K562 (cell line): ENCODE measurements at regions not wholly inside any gene's neighbourhood (a gene's known extent, or its start where the extent isn't known, plus 50 kb on each side); places are given as distances from the start of the nearest gene placed in this dataset.

Experiments used
- ATAC-seq: fragments of 200-7000 bp; cut with Tn5 transposase; 3 replicates; pipeline ENCODE4 v1.9.1; 2020; ENCODE audit warnings: moderate library complexity
- BruUV-seq: library from RNA; stranded (reverse); fragments of 400-500 nt; replicated peaks from 2 replicates; lab custom pipeline; 2021; lab: Mats Ljungman, UMichigan
- CTCF ChIA-PET: fragments of 300-600 bp; formaldehyde crosslinking; extraction: SDS; loops from one replicate; lab custom pipeline; 2021; ENCODE audit warnings: low intra/inter-chr PET ratio; lab: Yijun Ruan, JAX
- POLR2A ChIA-PET: fragments of 300-600, 350-650 bp; sonication (Branson Sonifier 250); formaldehyde crosslinking; extraction: SDS; loops from one replicate; lab custom pipeline; 2021; ENCODE audit warnings: antibody characterized with exemption, inconsistent platforms; lab: Yijun Ruan, JAX
- DNase-seq, 4 experiments: peaks; one replicate each; pipeline versions ENCODE4 v3.0.0 to v3.0.0-alpha.2; 2011 to 2018; ENCODE audit warnings: low spot score in 3 of 4, mixed read lengths in 3 of 4; ENCODE audit errors: extremely low read depth in 1 of 4
- FAIRE-seq: peaks from 2 replicates; lab custom pipeline; 2011; peaks lifted over from hg19 to GRCh38; lab: Jason Lieb, UNC
- H2AFZ ChIP-seq: 2 replicates; pipeline ENCODE4 v1.6.0; 2011; ENCODE audit warnings: low read depth, low read length, control low read depth, inconsistent platforms
- H3K27ac ChIP-seq: fragments of 200-600 bp; 3 replicates; pipeline ENCODE4 v1.8.0; 2011; ENCODE audit warnings: low read depth, mild to moderate bottlenecking, control low read depth, inconsistent platforms, low read length, moderate library complexity, mixed read lengths; ENCODE audit errors: extremely low read depth
- H3K27me3 ChIP-seq, 2 experiments: fragments of 300-600 bp in 1 of 2; 2 replicates in 1 of 2; 3 replicates in 1 of 2; pipeline versions ENCODE4 v1.6.0 to v1.8.0; 2011; ENCODE audit warnings: inconsistent platforms in 2 of 2, low read length in 2 of 2, mild to moderate bottlenecking in 1 of 2, mixed read lengths in 1 of 2, moderate library complexity in 1 of 2; ENCODE audit not compliant: control insufficient read depth in 2 of 2, insufficient read depth in 2 of 2
- H3K36me3 ChIP-seq: fragments of 300-600 bp; 3 replicates; pipeline ENCODE4 v1.8.0; 2011; ENCODE audit warnings: mild to moderate bottlenecking, low read length, inconsistent platforms; ENCODE audit not compliant: control insufficient read depth, insufficient read depth
- H3K4me1 ChIP-seq, 2 experiments: fragments of 200-600 bp in 1 of 2; replicated peaks in 1 of 2; 2 replicates in 1 of 2; 3 replicates in 1 of 2; pipeline versions ENCODE4 v1.5.1 to v1.8.0; 2011; ENCODE audit warnings: inconsistent platforms in 2 of 2, low read length in 2 of 2, mild to moderate bottlenecking in 1 of 2, mixed read lengths in 1 of 2, moderate library complexity in 1 of 2; ENCODE audit not compliant: control insufficient read depth in 2 of 2, insufficient read depth in 2 of 2
- H3K4me2 ChIP-seq: 2 replicates; pipeline ENCODE4 v1.6.1; 2011; ENCODE audit warnings: low read length, control low read depth, inconsistent platforms, mixed read lengths; ENCODE audit not compliant: insufficient read depth
- H3K4me3 ChIP-seq: fragments of 200-600 bp; sonication (generic), shearing (Covaris generic); 2 replicates; pipeline ENCODE4 v1.5.1; 2016; ENCODE audit warnings: control low read depth, inconsistent platforms
- H3K79me2 ChIP-seq: fragments of 200-600 bp; 3 replicates; pipeline ENCODE4 v1.8.0; 2011; ENCODE audit warnings: low read length, inconsistent platforms; ENCODE audit not compliant: control insufficient read depth, insufficient read depth
- H3K9ac ChIP-seq, 2 experiments: 2 replicates each; pipeline versions ENCODE4 v1.6.0 to v1.6.1; 2011; ENCODE audit warnings: low read depth in 2 of 2, low read length in 2 of 2, control low read depth in 1 of 2, inconsistent platforms in 1 of 2, mild to moderate bottlenecking in 1 of 2, mixed read lengths in 1 of 2; ENCODE audit not compliant: insufficient read depth in 1 of 2
- H3K9me1 ChIP-seq: one replicate; pipeline ENCODE4 v1.6.0; 2011; ENCODE audit warnings: inconsistent platforms, mild to moderate bottlenecking, low read length, moderate library complexity; ENCODE audit not compliant: control insufficient read depth, insufficient read depth
- H3K9me3 ChIP-seq: replicated peaks from 2 replicates; pipeline ENCODE4 v1.5.1; 2011; ENCODE audit warnings: low read depth, low read length, inconsistent platforms; ENCODE audit not compliant: control insufficient read depth, insufficient read depth
- H4K20me1 ChIP-seq: replicated peaks from 2 replicates; pipeline ENCODE4 v1.6.1; 2011; ENCODE audit warnings: low read length, inconsistent platforms, mixed read lengths; ENCODE audit not compliant: control insufficient read depth, insufficient read depth
- EHMT2 ChIP-seq: fragments of 450-650 bp; IDR thresholded peaks from 2 replicates; pipeline ENCODE4 v1.6.1; 2018; ENCODE audit warnings: antibody characterized with exemption
- ESRRB ChIP-seq: fragments of 250-450 bp; sonication (Bioruptor Pico); IDR thresholded peaks from 2 replicates; pipeline ENCODE4 v1.5.0; 2020; ENCODE audit warnings: mild to moderate bottlenecking, moderate library complexity, borderline replicate concordance
- ETV5 ChIP-seq: sonication (generic); formaldehyde crosslinking; IDR thresholded peaks from 2 replicates; pipeline ENCODE4 v1.4.0; 2020; ENCODE audit warnings: low read depth, mild to moderate bottlenecking, missing genetic modification reagents
- HDAC6 ChIP-seq: IDR thresholded peaks from 2 replicates; pipeline ENCODE4 v1.6.1; 2012; ENCODE audit warnings: low read depth, mild to moderate bottlenecking, control low read depth, inconsistent platforms, low read length, moderate library complexity
- HIVEP1 ChIP-seq: fragments of 250-450 bp; sonication (Bioruptor Pico); IDR thresholded peaks from 2 replicates; pipeline ENCODE4 v1.4.0; 2020; ENCODE audit warnings: mild to moderate bottlenecking
- IRF1 ChIP-seq: sonication (generic); formaldehyde crosslinking; IDR thresholded peaks from 2 replicates; pipeline ENCODE4 v1.8.0; 2022; ENCODE audit warnings: missing genetic modification reagents, mild to moderate bottlenecking, borderline replicate concordance
- KAT2B ChIP-seq: IDR thresholded peaks from one replicate; pipeline ENCODE4 v1.6.1; 2012; ENCODE audit warnings: low read depth, mild to moderate bottlenecking, control low read depth, inconsistent platforms, low read length, moderate library complexity
- MXI1 ChIP-seq: IDR thresholded peaks from 2 replicates; pipeline ENCODE4 v1.6.1; 2011; ENCODE audit warnings: low read depth, mild to moderate bottlenecking, improper control_type of control experiment, low read length
- NCOA1 ChIP-seq: fragments of 450-650 bp; IDR thresholded peaks from 2 replicates; pipeline ENCODE4 v1.6.1; 2016; ENCODE audit warnings: low read depth
- NRF1 ChIP-seq, 2 experiments: fragments of 450-650 bp; IDR thresholded peaks in 1 of 2; conservative IDR thresholded peaks in 1 of 2; 2 replicates each; pipeline ENCODE4 v1.6.1; 2014; ENCODE audit warnings: mild to moderate bottlenecking in 2 of 2
- POLR3A ChIP-seq: IDR thresholded peaks from 2 replicates; pipeline ENCODE4 v1.6.1; 2011; ENCODE audit warnings: borderline replicate concordance, mild to moderate bottlenecking, moderate library complexity; ENCODE audit not compliant: insufficient read length, insufficient read depth; ENCODE audit errors: extremely low read depth
- RBM17 ChIP-seq: fragments of 200-400 bp; formaldehyde crosslinking; IDR thresholded peaks from 2 replicates; pipeline ENCODE4 v1.6.1; 2017; ENCODE audit warnings: low read depth, mild to moderate bottlenecking, low read length, borderline replicate concordance
- RUNX1 ChIP-seq: sonication (generic); IDR thresholded peaks from 2 replicates; pipeline ENCODE4 v1.6.1; 2016; ENCODE audit warnings: antibody characterized with exemption, low read depth
- SREBF2 ChIP-seq: sonication (generic); formaldehyde crosslinking; IDR thresholded peaks from 2 replicates; pipeline ENCODE4 v1.4.0; 2020; ENCODE audit warnings: mild to moderate bottlenecking, missing genetic modification reagents
- ZNF165 ChIP-seq: fragments of 250-450 bp; sonication (Bioruptor Pico); IDR thresholded peaks from 2 replicates; pipeline ENCODE4 v1.4.0; 2020; ENCODE audit warnings: borderline replicate concordance
- WGBS: fragments of 100-300 bp; shearing (Covaris generic); methylation state at CpG from one replicate; pipeline ENCODE4 v1.1.6; 2016; ENCODE audit warnings: low coverage, mixed read lengths; ENCODE audit not compliant: insufficient coverage; ENCODE audit errors: missing lambda C conversion rate; 5-methylcytosine and 5-hydroxymethylcytosine counted together
- in situ Hi-C: fragments of 300-500 bp; cut with MboI; formaldehyde crosslinking; loops from 4 replicates; pipeline ENCODE4 v1.15.0; 2018; ENCODE audit warnings: inconsistent platforms, mixed read lengths
- intact Hi-C: fragments of 100-400 bp; cut with micrococcal nuclease; formaldehyde crosslinking; loops from 2 replicates; pipeline ENCODE4 v1.14.2; 2022
- TF ChIP-seq, protein P1 (sequence below): fragments of 450-650 bp; IDR thresholded peaks from 2 replicates; pipeline ENCODE4 v1.6.1; 2017; ENCODE audit warnings: antibody characterized with exemption, mild to moderate bottlenecking

- TF ChIP-seq, protein P1, sequence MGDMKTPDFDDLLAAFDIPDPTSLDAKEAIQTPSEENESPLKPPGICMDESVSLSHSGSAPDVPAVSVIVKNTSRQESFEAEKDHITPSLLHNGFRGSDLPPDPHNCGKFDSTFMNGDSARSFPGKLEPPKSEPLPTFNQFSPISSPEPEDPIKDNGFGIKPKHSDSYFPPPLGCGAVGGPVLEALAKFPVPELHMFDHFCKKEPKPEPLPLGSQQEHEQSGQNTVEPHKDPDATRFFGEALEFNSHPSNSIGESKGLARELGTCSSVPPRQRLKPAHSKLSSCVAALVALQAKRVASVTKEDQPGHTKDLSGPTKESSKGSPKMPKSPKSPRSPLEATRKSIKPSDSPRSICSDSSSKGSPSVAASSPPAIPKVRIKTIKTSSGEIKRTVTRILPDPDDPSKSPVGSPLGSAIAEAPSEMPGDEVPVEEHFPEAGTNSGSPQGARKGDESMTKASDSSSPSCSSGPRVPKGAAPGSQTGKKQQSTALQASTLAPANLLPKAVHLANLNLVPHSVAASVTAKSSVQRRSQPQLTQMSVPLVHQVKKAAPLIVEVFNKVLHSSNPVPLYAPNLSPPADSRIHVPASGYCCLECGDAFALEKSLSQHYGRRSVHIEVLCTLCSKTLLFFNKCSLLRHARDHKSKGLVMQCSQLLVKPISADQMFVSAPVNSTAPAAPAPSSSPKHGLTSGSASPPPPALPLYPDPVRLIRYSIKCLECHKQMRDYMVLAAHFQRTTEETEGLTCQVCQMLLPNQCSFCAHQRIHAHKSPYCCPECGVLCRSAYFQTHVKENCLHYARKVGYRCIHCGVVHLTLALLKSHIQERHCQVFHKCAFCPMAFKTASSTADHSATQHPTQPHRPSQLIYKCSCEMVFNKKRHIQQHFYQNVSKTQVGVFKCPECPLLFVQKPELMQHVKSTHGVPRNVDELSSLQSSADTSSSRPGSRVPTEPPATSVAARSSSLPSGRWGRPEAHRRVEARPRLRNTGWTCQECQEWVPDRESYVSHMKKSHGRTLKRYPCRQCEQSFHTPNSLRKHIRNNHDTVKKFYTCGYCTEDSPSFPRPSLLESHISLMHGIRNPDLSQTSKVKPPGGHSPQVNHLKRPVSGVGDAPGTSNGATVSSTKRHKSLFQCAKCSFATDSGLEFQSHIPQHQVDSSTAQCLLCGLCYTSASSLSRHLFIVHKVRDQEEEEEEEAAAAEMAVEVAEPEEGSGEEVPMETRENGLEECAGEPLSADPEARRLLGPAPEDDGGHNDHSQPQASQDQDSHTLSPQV, result no peak
- TF ChIP-seq RBM17, result no peak
Measured at GRCh38 chr20:56805966-56806365, 176.9 kb downstream of the TFAP2C start (continued).

DNA sequence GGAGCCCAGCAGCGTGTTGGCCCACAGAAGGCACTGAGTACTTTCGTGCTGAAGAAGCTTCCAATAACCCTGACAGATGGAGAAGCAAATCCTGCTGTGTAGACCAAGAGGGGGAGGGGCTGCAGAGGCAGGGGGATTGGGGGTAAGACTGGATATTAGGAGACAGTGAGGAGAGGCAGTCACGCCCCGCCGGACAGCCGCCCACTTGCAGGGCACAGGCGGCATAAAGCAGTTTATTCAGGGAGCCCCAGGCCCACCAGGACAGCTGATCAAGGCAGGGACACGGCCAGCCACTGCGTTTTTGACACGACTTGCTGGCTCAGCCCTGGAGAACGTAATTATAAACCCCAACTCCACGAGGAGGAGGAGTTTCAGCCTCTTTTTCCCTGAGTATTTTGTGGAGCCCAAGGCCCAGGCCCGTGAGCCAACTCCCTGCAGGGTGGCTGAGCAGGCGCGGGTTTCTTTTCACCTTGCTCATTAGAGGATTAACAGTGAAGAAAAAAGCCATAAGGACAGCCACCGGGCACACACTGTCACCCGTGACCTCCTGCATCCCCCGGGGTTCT lies 177.9 kb downstream of the TFAP2C start:
- H3K36me3 ChIP-seq, result no peaks in the 10 kb centered on the region
- no peaks in the 10 kb centered on the region for H3K79me2 ChIP-seq
- ChIA-PET POLR2A (no interaction called here), CTCF (no interaction called here)
- no peak overlapping the region for H2AFZ ChIP-seq
- DNase-seq (no peak), ATAC-seq (no peak), FAIRE-seq (no peak)
- H3K9me3 ChIP-seq, result no peaks in the 10 kb centered on the region
- TF ChIP-seq ZNF165 (CRISPR knock-in tag) (no peak), SREBF2 (CRISPR knock-in tag) (no peak), HDAC6 (no peak), EHMT2 (no peak), KAT2B (no peak), POLR3A (no peak), RUNX1 (no peak), IRF1 (no peak), MXI1 (no peak), NCOA1 (no peak), ESRRB (CRISPR knock-in tag) (no peak), ETV5 (no peak), HIVEP1 (CRISPR knock-in tag) (no peak), NRF1 (conservative IDR thresholded peaks at IDR 0.05 in 1 of 2, IDR thresholded peaks at IDR 0.05 in 1 of 2) (no peak)
- no peak overlapping the region for H3K27ac ChIP-seq
- in situ Hi-C loops, result no loop called here
- WGBS, result 0% methylated on average over 14 of the region's 18 CpGs
- no TSS peak for BruUV-seq
- no peaks in the 10 kb centered on the region for H3K4me1 ChIP-seq
- intact Hi-C loops, result no loop called here
- no peak overlapping the region for H3K9ac ChIP-seq
- H3K4me3 ChIP-seq, result no peak overlapping the region
- H3K4me2 ChIP-seq, result no peak overlapping the region
- H4K20me1 ChIP-seq, result no peaks in the 10 kb centered on the region
- peaks cover 6 to 69% of the 10 kb centered on the region in 2 experiments; a peak in 3 of 5 replicates for H3K27me3 ChIP-seq
- H3K9me1 ChIP-seq, result no peaks in the 10 kb centered on the region
